Activated CD4-positive, alpha-beta T cell treated with anti-CD3 and anti-CD28 coated beads, Interleukin-2, amount 50 U/mL, for 24 hours (primary cell): ENCODE measurements at regions not wholly inside any gene's neighbourhood (a gene's known extent, or its start where the extent isn't known, plus 50 kb on each side); places are given as distances from the start of the nearest gene placed in this dataset.
"Not testable (repeated sequence)": the region's sequence is repeated elsewhere in the genome, so short reads cannot be mapped to it uniquely, and the experiment has no call there.

Experiments
- DNase-seq, 2 donors: peaks; one replicate each; pipeline ENCODE4 v3.0.0-alpha.2; 2020; ENCODE audit warnings: low read depth in 1 of 2, low spot score in 1 of 2

GRCh38 chr2:87500951-87501350, 246.9 kb upstream of the PLGLB2 start:
- DNase-seq: not testable (repeated sequence)

- DNase-seq: not testable (repeated sequence)
Observed at GRCh38 chr2:87502948-87503347, 244.9 kb upstream of the PLGLB2 start.

GRCh38 chr2:87505239-87505638, 242.6 kb upstream of the PLGLB2 start:
- not testable (repeated sequence) for DNase-seq

GRCh38 chr2:87505909-87506308, 242.0 kb upstream of the PLGLB2 start:
- DNase-seq: not testable (repeated sequence)

- not testable (repeated sequence) for DNase-seq
Observed at GRCh38 chr2:87507378-87508348, 240.2 kb upstream of the PLGLB2 start.

GRCh38 chr2:87511195-87511778, 236.6 kb upstream of the PLGLB2 start:
- DNase-seq: not testable (repeated sequence)

GRCh38 chr2:87512864-87513530, 234.9 kb upstream of the PLGLB2 start:
- DNase-seq: not testable (repeated sequence)

- not testable (repeated sequence) for DNase-seq
Observed at GRCh38 chr2:87514034-87514433, 233.9 kb upstream of the PLGLB2 start.

GRCh38 chr2:87514515-87514914, 233.4 kb upstream of the PLGLB2 start:
- not testable (repeated sequence) for DNase-seq

- not testable (repeated sequence) for DNase-seq
Observed at GRCh38 chr2:87515226-87515625, 232.7 kb upstream of the PLGLB2 start.

- DNase-seq: not testable (repeated sequence)
Observed at GRCh38 chr2:87515875-87516274, 232.0 kb upstream of the PLGLB2 start.

- not testable (repeated sequence) for DNase-seq
Observed at GRCh38 chr2:87516369-87516967, 231.4 kb upstream of the PLGLB2 start.

GRCh38 chr2:87517438-87517837, 230.4 kb upstream of the PLGLB2 start:
- not testable (repeated sequence) for DNase-seq

- not testable (repeated sequence) for DNase-seq
Observed at GRCh38 chr2:87518066-87518465, 229.8 kb upstream of the PLGLB2 start.

GRCh38 chr2:87518547-87518946, 229.3 kb upstream of the PLGLB2 start:
- DNase-seq: not testable (repeated sequence)

- DNase-seq: not testable (repeated sequence)
Observed at GRCh38 chr2:87519158-87520011, 228.5 kb upstream of the PLGLB2 start.

- peak in 1 of 2 donors; percentile 65 for DNase-seq
Observed at GRCh38 chr2:87521057-87521456, 226.8 kb upstream of the PLGLB2 start.

GRCh38 chr2:87521489-87521888, 226.4 kb upstream of the PLGLB2 start:
- DNase-seq: not testable (repeated sequence)

- DNase-seq: not testable (repeated sequence)
Observed at GRCh38 chr2:87524619-87525188, 223.2 kb upstream of the PLGLB2 start.

GRCh38 chr2:87525497-87525991, 222.3 kb upstream of the PLGLB2 start:
- DNase-seq: not testable (repeated sequence)
